SU-DHL-6 (cell line): ENCODE measurements at regions not wholly inside any gene's neighbourhood (a gene's known extent, or its start where the extent isn't known, plus 50 kb on each side); places are given as distances from the start of the nearest gene placed in this dataset.

ENCODE experiments used
- CTCF ChIP-seq: fragments of 200-600 bp; sonication (generic); IDR thresholded peaks from one replicate; pipeline ENCODE4 v1.5.1; 2017; ENCODE audit warnings: antibody characterized with exemption, mild to moderate bottlenecking, low read length, moderate library complexity; ENCODE audit not compliant: insufficient read depth, poor library complexity, severe bottlenecking
- EZH2phosphoT487 ChIP-seq: fragments of 200-600 bp; sonication (generic), shearing (Covaris generic); conservative IDR thresholded peaks from 2 replicates; pipeline ENCODE4 v1.6.1; 2018; ENCODE audit warnings: mild to moderate bottlenecking, antibody characterized with exemption, low read length, moderate library complexity, mixed read lengths

GRCh38 chr9:106500171-106500570, 362.8 kb upstream of the ZNF462 start:
- no peak for TF ChIP-seq CTCF
- no peak for TF ChIP-seq EZH2phosphoT487
